ENCODE measurements at regions not wholly inside any gene's neighbourhood (a gene's known extent, or its start where the extent isn't known, plus 50 kb on each side); places are given as distances from the start of the nearest gene placed in this dataset.

DNA sequence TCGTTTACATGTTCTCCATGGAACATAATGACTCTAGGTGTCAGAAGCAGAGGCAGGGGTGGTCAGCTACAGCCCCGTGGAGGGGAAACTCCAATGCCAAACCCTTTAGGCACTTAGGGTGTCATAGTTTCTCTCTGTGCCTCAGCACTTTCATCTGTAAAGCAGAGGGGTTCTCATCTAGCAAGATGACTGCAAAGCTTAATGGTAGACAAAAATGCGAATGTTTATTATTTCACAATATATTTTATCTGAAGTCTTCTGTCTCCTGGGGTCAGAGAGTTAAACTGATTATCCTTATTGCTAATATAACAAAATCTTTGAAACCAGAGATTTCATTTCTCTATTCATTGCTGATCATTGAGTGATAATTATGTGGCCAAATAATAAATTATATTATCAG lies 522.5 kb downstream of the TSN start:
- H3K27ac ChIP-seq: no peak overlapping the region
- TF ChIP-seq, protein P1, sequence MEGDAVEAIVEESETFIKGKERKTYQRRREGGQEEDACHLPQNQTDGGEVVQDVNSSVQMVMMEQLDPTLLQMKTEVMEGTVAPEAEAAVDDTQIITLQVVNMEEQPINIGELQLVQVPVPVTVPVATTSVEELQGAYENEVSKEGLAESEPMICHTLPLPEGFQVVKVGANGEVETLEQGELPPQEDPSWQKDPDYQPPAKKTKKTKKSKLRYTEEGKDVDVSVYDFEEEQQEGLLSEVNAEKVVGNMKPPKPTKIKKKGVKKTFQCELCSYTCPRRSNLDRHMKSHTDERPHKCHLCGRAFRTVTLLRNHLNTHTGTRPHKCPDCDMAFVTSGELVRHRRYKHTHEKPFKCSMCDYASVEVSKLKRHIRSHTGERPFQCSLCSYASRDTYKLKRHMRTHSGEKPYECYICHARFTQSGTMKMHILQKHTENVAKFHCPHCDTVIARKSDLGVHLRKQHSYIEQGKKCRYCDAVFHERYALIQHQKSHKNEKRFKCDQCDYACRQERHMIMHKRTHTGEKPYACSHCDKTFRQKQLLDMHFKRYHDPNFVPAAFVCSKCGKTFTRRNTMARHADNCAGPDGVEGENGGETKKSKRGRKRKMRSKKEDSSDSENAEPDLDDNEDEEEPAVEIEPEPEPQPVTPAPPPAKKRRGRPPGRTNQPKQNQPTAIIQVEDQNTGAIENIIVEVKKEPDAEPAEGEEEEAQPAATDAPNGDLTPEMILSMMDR (conservative IDR thresholded peaks at IDR 0.05; ENCODE audit: low read depth): no peak
- ChIA-PET CTCF (no interaction called here), POLR2A (ENCODE audit: low non-redundant PET) (no interaction called here)
- no peak for DNase-seq (ENCODE audit: low spot score)

DNA sequence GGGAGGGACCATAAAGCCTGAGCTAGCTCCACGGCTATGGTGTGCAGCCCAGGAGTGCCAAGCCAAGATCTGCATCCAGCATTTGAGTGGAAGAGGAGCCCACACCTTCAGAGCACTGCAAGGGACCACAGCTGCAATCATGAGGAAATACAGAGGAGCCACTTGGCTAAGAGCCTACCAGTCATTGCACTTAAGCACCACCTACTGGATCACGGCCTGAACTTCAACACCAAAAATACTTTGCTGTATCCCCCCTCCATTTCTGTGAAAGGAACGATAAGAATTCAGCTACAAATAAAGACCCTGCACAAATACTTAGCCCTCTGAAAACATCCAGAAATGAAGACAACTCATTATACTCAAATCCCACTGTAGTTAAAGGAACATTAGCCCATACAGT lies 545.3 kb downstream of the TSN start:
- ChIA-PET CTCF (interaction anchor here (0.6 kb wide), 1 partner anchor 490 kb away, joined by 3 read pairs; no protein-coding TSS in a partner anchor), POLR2A (ENCODE audit: low non-redundant PET) (no interaction called here)
- TF ChIP-seq, protein P1 (conservative IDR thresholded peaks at IDR 0.05; ENCODE audit: low read depth): no peak
- DNase-seq (ENCODE audit: low spot score): no peak
- H3K27ac ChIP-seq: no peak overlapping the region

DNA sequence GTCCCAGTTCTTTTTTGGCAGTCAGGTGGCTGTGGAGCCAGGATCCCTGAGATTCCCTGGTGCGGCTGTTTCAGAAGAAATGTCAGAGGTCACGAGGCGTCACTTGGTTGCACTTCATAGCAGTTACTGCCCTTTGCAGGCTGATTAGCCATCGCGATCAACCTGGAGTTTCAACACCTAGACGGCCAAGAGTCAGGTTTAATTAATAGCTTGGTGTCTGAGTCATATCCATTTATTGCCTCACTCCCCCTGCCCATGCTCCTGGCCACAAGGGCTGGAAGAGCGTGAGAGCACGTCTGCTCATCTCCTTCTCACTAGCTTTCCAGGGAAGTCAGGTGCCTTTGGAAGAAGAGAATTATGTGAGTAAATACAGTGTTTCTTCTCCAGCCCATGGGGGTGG lies 552.3 kb downstream of the TSN start:
- CTCF ChIA-PET: interaction anchor here (0.6 kb wide), 2 partner anchors 53 to 1138 kb away, joined by 3 read pairs; no protein-coding TSS in a partner anchor

DNA sequence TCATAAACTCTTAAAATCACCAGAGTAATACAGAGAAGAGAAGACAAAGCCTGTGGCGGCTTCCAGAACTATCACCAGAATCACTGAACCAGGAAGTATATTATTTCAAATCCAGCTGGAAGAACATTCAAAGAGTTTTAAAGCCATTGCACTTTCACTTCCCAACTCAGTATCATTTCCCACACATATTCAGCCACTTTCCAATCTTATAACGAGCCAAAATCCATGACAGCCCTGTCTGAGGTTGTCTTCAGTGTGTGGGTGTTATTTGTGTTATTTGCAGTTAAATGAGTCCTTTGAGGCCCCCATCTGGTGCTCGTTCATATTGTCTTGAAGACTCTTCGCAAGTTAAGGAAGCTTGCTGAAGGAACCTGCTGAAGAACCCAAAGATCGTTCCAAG lies 559.9 kb downstream of the TSN start:
- POLR2A ChIA-PET (ENCODE audit: low non-redundant PET): no interaction called here
- no peak for DNase-seq (ENCODE audit: low spot score)
- TF ChIP-seq, protein P1 (conservative IDR thresholded peaks at IDR 0.05; ENCODE audit: low read depth): no peak
- CTCF ChIA-PET: no interaction called here
- no peak overlapping the region for H3K27ac ChIP-seq

More for the DNA sequence above, 552.3 kb downstream of the TSN start:
- TF ChIP-seq, protein P1 (conservative IDR thresholded peaks at IDR 0.05; ENCODE audit: low read depth): no peak
- DNase-seq (ENCODE audit: low spot score): peak; percentile 55
- POLR2A ChIA-PET (ENCODE audit: low non-redundant PET): no interaction called here
- no peak overlapping the region for H3K27ac ChIP-seq

DNA sequence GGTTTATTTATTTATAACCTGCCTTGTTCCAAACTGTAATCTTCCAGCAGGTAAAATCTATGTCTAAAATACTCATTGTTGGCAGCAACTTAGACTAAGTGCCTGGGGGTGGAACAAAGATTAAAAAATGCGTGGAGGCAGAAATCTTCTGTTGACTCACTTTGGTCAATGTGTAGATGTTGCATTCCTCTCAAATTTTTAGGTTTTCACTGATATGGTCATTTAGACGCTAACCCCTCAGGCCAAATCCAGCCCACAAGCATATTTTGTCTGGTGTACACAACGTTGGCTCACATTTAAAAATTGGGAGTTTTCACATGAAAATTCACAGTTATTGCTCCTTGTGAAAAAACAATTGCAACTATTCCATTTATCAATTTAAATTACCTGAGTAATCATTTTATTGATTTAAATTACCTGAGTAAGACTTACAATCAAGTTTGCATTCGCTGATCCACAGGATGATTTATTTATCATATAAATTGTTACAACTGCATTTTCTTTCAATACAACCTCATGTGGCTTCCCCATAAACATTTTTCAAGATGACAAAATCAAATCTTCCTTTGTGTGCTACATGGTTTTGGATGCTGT lies 564.2 kb downstream of the TSN start:
- no peak for DNase-seq (ENCODE audit: low spot score)
- CTCF ChIA-PET: no interaction called here
- no peak overlapping the region for H3K27ac ChIP-seq
- TF ChIP-seq, protein P1 (conservative IDR thresholded peaks at IDR 0.05; ENCODE audit: low read depth): no peak
- POLR2A ChIA-PET (ENCODE audit: low non-redundant PET): no interaction called here

DNA sequence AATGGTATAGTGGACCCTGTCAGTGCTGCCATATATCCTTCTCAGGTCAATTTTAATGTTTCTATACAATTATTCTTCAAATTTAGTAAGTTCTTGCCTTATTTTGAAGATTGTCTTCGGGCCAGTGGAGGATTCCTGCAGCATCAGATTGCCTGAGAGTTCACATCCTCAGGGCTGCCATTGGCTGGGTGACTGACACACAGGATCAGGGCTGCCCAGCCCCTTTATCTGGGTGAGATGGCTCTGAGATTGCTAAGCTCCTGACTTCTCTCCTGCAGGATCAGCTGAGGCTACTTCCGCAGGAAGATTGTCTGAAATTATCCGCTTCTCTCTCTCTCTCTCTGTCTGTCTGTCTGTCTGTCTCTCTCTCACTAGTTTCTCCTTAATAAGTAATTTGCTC lies 567.4 kb downstream of the TSN start:
- CTCF ChIA-PET: no interaction called here
- POLR2A ChIA-PET (ENCODE audit: low non-redundant PET): no interaction called here
- H3K27ac ChIP-seq: no peak overlapping the region
- DNase-seq (ENCODE audit: low spot score): no peak
- TF ChIP-seq, protein P1 (conservative IDR thresholded peaks at IDR 0.05; ENCODE audit: low read depth): no peak
